IPS-NIHi7 (cell line): ENCODE measurements at regions not wholly inside any gene's neighbourhood (a gene's known extent, or its start where the extent isn't known, plus 50 kb on each side); places are given as distances from the start of the nearest gene placed in this dataset.
"Not testable (repeated sequence)": the region's sequence is repeated elsewhere in the genome, so short reads cannot be mapped to it uniquely, and the experiment has no call there.

Experiments
- DNase-seq: peaks from one replicate; pipeline ENCODE4 v3.0.0; 2012; ENCODE audit warnings: mixed read lengths; ENCODE audit errors: extremely low spot score

GRCh38 chr19:30943101-30943843 lies 406.0 kb downstream of the TSHZ3 start:
- no peak for DNase-seq

GRCh38 chr19:30942636-30943035 lies 406.6 kb downstream of the TSHZ3 start:
- DNase-seq: no peak

GRCh38 chr19:30941591-30941990 lies 407.6 kb downstream of the TSHZ3 start:
- no peak for DNase-seq

GRCh38 chr19:30936276-30936675 lies 413.0 kb downstream of the TSHZ3 start:
- no peak for DNase-seq

- no peak for DNase-seq
Measured at GRCh38 chr19:30935146-30935545, 414.1 kb downstream of the TSHZ3 start.

GRCh38 chr19:30933454-30933853 lies 415.8 kb downstream of the TSHZ3 start:
- DNase-seq: not testable (repeated sequence)

- no peak for DNase-seq
Measured at GRCh38 chr19:30932854-30933253, 416.4 kb downstream of the TSHZ3 start.

GRCh38 chr19:30930941-30931706 lies 418.1 kb downstream of the TSHZ3 start:
- DNase-seq: no peak

GRCh38 chr19:30927705-30928104 lies 421.5 kb downstream of the TSHZ3 start:
- DNase-seq: no peak

GRCh38 chr19:30924670-30925069 lies 424.6 kb downstream of the TSHZ3 start:
- DNase-seq: no peak

- DNase-seq: no peak
Measured at GRCh38 chr19:30924069-30924636, 425.1 kb downstream of the TSHZ3 start.

GRCh38 chr19:30923621-30924020 lies 425.6 kb downstream of the TSHZ3 start:
- DNase-seq: no peak

GRCh38 chr19:30923096-30923495 lies 426.1 kb downstream of the TSHZ3 start:
- DNase-seq: no peak

GRCh38 chr19:30920222-30920621 lies 429.0 kb downstream of the TSHZ3 start:
- no peak for DNase-seq

GRCh38 chr19:30919737-30920136 lies 429.5 kb downstream of the TSHZ3 start:
- DNase-seq: no peak

GRCh38 chr19:30916238-30916637 lies 433.0 kb downstream of the TSHZ3 start:
- DNase-seq: no peak

GRCh38 chr19:30911491-30911890 lies 437.7 kb downstream of the TSHZ3 start:
- no peak for DNase-seq

GRCh38 chr19:30910485-30911240 lies 438.6 kb downstream of the TSHZ3 start:
- DNase-seq: no peak

- no peak for DNase-seq
Measured at GRCh38 chr19:30909216-30909615, 440.0 kb downstream of the TSHZ3 start.

- DNase-seq: no peak
Measured at GRCh38 chr19:30908262-30908771, 440.9 kb downstream of the TSHZ3 start.

GRCh38 chr19:30906871-30907270 lies 442.4 kb downstream of the TSHZ3 start:
- DNase-seq: no peak

GRCh38 chr19:30900051-30900450 lies 449.2 kb downstream of the TSHZ3 start:
- no peak for DNase-seq
